ENCODE measurements at regions not wholly inside any gene's neighbourhood (a gene's known extent, or its start where the extent isn't known, plus 50 kb on each side); places are given as distances from the start of the nearest gene placed in this dataset.

DNA sequence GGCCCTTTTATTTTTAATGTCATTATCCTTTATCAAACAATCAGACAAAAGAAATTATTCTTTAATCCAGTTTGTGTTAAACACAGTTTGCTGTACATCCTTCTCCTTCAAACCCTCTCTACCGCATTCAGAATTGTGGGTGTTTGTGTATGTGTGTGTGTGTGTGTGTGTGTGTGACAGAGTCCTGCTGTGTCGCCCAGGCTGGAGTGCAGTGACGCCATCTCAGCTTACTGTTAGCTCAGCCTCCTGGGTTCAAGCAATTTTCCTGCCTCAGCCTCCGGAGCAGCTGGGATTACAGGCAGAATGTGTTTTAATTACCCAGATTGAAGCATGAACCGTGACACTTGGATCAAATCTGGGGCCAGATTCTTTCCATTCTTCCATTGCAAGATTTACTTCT, 723.7 kb downstream of the DCDC2C start:
- TF ChIP-seq CTCF (IDR thresholded peaks at IDR 0.05; ENCODE audit: insufficient read depth, low read length, poor library complexity, severe bottlenecking) = no peak
- TF ChIP-seq EZH2phosphoT487 (conservative IDR thresholded peaks at IDR 0.05; ENCODE audit: low read length) = no peak
